WTC11 (cell line): ENCODE measurements at regions not wholly inside any gene's neighbourhood (a gene's known extent, or its start where the extent isn't known, plus 50 kb on each side); places are given as distances from the start of the nearest gene placed in this dataset.

Source experiments
- FOXJ3 ChIP-seq: sonication (generic); formaldehyde crosslinking; IDR thresholded peaks from 2 replicates; pipeline ENCODE4 v1.9.0; 2021; ENCODE audit warnings: missing genetic modification reagents, mild to moderate bottlenecking, borderline replicate concordance
- TF ChIP-seq, protein P1 (sequence below): fragments of 200-600 bp; IDR thresholded peaks from 2 replicates; pipeline ENCODE4 v1.8.0; 2022; ENCODE audit warnings: antibody characterized with exemption
- TF ChIP-seq, protein P2 (sequence below): fragments of 250-450 bp; sonication (Bioruptor Pico); IDR thresholded peaks from 2 replicates; pipeline ENCODE4 v2.1.2; 2022; ENCODE audit warnings: mild to moderate bottlenecking, moderate library complexity

DNA sequence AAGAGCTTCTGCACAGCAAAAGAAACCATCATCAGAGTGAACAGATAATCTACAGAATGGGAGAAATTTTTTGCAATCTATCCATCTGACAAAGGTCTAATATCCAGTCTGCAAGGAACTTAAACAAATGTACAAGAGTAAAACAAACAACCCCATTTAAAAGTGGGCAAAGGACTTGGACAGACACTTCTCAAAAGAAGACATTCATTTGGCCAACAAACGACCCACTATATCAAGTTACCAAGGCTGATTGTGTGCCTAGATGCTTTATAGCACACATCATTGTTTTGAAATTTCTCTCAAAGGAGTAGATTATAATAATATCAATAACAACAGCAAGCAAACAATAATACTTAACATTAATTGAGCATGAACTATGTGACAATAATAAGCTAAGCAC is 117.1 kb downstream of the TFPI2 start:
- TF ChIP-seq, protein P1, sequence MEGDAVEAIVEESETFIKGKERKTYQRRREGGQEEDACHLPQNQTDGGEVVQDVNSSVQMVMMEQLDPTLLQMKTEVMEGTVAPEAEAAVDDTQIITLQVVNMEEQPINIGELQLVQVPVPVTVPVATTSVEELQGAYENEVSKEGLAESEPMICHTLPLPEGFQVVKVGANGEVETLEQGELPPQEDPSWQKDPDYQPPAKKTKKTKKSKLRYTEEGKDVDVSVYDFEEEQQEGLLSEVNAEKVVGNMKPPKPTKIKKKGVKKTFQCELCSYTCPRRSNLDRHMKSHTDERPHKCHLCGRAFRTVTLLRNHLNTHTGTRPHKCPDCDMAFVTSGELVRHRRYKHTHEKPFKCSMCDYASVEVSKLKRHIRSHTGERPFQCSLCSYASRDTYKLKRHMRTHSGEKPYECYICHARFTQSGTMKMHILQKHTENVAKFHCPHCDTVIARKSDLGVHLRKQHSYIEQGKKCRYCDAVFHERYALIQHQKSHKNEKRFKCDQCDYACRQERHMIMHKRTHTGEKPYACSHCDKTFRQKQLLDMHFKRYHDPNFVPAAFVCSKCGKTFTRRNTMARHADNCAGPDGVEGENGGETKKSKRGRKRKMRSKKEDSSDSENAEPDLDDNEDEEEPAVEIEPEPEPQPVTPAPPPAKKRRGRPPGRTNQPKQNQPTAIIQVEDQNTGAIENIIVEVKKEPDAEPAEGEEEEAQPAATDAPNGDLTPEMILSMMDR = no peak
- TF ChIP-seq, protein P2, sequence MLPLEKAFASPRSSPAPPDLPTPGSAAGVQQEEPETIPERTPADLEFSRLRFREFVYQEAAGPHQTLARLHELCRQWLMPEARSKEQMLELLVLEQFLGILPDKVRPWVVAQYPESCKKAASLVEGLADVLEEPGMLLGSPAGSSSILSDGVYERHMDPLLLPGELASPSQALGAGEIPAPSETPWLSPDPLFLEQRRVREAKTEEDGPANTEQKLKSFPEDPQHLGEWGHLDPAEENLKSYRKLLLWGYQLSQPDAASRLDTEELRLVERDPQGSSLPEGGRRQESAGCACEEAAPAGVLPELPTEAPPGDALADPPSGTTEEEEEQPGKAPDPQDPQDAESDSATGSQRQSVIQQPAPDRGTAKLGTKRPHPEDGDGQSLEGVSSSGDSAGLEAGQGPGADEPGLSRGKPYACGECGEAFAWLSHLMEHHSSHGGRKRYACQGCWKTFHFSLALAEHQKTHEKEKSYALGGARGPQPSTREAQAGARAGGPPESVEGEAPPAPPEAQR (CRISPR knock-in tag) = no peak
- TF ChIP-seq FOXJ3 = no peak
